GM18858 (cell line): ENCODE measurements at regions not wholly inside any gene's neighbourhood (a gene's known extent, or its start where the extent isn't known, plus 50 kb on each side); places are given as distances from the start of the nearest gene placed in this dataset.
"Not testable (repeated sequence)": the region's sequence is repeated elsewhere in the genome, so short reads cannot be mapped to it uniquely, and the experiment has no call there.

Experiments
- ATAC-seq: cut with Tn5 transposase; IDR thresholded peaks from one replicate; pipeline ENCODE4 v1.9.1; 2021; ENCODE audit not compliant: unreplicated experiment

DNA sequence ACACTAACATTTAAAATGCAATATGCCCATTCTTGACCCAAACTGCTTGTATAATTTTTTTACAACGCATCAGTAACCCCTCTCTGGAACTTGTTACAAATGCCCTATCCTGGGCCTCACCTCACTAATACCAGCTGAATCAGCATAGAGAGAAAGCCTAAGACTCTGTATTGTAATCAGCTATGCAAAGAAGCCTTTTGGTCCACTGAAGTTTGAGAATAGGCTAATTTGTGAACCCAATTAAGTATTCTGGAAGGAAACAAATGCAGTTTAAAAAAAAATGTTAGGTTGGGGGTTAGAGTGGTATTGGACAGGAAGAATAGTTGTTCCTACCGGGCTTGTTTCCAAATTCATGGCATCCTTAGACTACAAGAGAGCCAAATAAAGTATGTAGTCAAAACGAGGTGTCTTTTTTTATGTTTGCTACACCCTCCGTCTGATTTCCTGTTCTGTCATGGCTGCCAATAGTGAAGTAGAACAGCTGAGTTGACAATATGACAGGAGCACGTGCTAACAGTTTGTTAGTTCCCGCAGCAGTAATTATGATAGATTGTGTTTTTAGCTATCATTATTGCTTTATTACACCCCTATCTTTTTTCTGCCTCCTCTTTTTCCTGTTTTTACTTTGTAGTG lies 1048.7 kb upstream of the NUDT12 start:
- no peak for ATAC-seq

DNA sequence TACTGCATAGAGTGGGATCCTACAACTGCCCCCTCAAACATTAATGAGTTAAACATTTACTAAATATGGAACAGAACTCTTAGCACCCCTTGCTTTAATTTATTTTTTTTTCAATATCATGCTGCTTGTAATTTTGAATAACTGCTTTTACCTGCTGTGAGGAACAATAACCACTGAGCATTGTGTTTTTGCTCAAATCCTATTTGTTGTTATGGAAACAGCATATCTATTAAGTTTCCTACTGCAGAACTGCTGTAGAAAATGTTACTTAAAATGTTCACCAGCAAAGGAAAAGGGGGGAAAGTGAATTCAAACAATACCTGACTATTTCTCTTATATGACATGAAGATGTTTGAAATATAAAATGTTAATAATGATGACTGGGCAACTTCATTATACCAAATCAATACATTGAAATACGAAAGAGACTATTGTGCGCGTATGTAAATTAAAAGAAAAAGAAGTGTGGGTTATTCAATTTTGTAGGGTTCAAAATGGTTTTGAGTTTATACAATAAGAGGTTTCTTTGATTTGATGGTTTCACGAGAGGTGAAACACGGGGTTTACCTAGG lies 1043.8 kb upstream of the NUDT12 start:
- ATAC-seq, result no peak

DNA sequence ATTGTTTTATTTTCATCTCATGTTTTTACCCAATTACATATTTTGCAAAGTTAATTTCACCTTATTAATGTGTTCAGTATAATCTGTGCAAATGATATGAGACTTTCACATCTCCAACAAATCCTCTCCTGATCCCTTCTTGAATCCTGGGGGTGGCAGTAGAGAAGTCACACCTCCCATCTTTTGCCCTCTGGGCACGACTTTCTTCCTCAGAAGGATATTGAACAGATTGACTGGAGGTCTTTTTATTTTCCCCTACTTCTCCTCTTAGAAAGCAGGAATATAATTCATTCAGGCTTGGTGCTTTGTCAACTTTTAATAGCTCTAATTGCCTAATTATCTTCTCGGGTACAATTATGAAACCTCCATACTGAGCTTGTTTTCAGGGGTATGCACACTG lies 1037.1 kb upstream of the NUDT12 start:
- ATAC-seq, result no peak

DNA sequence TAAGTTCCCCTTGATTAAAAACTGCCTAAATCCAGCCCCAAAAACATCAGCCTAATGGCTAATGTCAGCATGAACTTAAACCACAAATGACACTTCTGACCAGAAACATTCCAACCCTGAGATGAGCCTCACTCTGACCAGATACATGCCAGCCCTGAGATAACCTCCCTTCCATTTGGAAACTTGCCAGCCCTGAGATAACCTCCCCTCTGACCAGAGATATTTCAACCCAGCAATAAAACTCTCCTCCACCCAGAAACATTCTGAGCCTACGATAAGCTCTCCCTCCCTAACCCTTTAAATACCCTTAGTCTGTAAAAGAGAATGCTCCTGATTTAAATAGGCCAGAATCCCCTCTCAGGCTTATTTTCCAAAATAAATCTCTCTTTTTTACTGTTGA lies 1035.7 kb upstream of the NUDT12 start:
- ATAC-seq, result no peak

DNA sequence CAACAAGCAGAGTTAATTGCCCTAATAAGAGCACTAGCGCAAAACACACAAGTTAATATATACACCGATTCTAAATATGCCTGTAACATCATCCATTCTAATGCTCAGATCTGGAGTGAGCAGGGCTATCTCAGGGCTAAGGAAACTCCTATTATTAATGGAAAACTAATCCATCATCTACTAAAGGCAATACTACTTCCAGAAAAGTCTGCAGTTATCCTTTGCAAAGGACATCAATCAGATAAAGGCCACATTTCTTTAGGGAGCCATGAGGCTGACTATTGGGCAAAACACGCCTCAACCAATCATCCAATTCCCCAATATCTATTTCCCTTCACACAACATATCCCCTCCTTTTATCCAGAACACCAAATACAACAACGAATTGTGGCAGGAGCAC lies 1032.3 kb upstream of the NUDT12 start:
- no peak for ATAC-seq

DNA sequence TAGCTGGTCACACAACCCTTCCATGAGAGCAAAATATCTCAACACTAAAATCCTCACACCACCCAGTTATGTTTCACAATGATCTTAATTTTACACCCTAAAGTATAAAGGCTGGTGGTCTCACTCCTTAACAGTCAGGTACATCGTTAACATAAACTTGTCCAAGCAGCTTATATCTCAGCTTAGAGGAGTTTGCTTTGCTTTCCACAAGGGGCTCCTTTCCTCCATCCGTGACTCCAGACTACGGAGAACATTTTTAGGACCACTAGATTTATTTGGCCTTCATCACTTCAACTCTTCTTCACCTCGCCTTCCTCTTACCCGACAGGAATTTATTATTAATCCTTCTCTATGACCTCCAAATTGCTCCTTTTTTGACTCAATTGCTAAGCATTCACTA lies 1014.1 kb upstream of the NUDT12 start:
- ATAC-seq, result no peak

DNA sequence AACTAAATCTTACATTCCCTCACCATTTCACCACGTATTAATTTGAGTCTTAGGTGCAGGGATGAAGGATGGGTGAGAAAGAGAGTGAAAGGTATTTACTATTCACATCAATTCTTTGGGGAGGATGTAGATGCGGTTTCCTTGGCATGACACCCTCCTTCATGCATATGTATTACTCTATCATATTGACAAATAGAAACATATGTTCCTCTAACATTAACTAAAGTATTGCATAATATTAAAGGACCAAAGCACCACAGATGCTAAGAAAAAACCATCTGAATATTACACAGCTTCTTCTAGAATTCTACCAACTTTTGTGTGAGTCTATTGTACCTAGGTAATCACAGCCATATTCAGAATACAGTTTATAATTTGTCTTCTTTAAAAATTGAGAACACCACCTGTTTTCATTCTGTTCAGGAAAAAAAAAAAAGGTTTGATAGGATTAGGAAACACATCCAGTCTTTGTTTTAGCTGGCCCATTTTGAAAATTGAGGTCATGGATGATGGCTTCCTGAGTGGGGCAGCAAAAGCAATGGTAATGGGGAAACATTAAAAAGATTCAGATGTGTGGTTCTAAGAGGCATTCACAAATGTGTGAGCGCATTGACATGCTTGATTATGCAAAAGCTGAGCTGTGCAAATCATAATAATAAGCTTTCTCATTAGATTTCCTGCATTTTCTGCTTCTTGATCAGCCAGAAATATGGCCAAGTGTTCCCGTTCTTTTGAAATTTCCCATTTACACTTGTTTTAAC lies 1011.5 kb upstream of the NUDT12 start:
- ATAC-seq, result no peak

DNA sequence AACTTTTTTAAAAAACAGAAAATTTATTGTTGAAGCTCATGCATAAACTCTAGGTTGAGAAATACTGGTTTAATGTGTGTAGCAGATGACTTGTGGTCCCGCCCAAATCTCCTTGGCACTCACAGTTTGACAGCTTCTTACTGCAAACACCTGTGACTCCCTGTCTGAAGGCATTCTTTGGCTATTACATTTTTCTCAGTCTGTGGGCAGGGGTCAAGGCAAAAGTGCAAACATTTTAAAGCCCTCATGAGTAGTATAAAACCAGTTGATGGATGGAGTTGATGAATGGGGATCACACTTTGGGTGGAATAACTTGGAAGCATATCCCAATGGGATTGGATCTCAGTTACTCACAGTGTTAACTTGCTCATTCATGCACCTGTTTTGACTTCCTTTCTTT lies 1007.0 kb upstream of the NUDT12 start:
- ATAC-seq, result no peak

DNA sequence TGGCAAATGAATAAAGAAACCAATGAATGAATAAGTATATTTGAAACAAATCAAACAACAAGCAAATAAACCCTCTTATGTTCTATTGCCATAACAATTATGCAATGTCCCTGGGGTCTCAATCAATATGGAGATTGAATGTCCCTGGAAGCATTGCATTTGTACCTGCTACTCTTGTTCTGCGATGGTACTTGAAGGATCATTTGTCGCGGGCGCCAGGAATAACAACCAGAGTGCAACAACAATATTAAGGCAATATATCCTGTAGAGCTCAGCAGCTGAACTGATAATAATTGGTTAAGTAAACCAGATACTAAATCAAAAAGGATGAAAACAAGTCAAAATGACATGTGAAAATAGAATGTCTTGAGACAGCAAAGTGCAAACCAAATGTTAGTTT lies 1001.9 kb upstream of the NUDT12 start:
- no peak for ATAC-seq

DNA sequence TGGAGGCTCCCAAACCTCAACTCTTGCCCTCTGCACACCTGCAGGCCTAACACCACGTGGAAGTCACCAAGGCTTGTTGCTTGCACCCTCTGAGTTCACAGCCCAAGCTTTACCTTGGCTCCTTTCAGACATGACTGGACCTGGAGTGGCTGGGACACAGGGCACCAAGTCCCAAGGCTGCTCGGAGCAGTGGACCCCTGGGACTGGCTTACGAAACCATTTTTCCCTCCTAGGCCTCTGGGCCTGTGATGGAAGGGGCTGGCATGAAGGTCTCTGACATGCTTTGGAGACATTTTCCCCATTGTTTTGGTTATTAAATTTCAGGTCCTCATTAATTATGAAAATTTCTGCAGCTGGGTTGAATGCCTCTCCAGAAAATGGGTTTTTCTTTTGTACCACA lies 994.4 kb upstream of the NUDT12 start:
- no peak for ATAC-seq

DNA sequence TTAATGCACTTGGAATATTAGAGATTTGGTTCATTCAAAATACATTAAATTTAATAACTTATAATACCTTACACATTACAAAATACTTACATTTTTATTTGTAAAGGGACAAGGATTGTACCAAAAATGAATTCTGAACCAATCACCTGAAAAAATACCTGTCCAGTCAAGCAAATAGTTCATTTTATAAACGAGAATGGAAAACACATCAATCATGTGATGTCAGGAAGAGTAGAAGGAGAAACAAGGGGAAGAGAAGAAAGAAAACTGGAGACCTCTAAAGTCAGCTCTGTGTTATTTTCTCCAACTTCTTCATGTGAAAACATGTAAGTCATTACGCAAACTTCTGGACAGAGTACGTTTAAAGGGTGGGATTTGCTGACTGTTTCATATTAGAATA lies 989.0 kb upstream of the NUDT12 start:
- no peak for ATAC-seq

DNA sequence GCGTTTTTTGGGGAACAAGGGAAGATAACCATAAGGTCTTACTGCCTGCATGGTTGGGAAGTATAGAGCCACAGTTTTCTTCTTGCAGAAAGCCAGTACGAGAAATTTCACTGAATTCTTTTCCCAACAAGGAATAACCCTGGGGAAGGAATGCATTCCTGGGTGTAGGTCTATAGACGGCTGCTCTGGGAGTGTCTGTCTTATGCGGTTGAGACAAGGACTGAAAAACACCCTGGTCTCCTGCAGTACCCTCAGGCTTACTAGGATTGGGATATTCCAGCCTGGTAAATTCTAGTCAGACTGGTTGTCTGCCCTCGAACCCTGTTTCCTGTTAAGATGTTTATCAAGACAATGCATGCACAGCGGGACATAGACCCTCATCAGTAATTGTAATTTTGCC lies 984.3 kb upstream of the NUDT12 start:
- not testable (repeated sequence) for ATAC-seq

DNA sequence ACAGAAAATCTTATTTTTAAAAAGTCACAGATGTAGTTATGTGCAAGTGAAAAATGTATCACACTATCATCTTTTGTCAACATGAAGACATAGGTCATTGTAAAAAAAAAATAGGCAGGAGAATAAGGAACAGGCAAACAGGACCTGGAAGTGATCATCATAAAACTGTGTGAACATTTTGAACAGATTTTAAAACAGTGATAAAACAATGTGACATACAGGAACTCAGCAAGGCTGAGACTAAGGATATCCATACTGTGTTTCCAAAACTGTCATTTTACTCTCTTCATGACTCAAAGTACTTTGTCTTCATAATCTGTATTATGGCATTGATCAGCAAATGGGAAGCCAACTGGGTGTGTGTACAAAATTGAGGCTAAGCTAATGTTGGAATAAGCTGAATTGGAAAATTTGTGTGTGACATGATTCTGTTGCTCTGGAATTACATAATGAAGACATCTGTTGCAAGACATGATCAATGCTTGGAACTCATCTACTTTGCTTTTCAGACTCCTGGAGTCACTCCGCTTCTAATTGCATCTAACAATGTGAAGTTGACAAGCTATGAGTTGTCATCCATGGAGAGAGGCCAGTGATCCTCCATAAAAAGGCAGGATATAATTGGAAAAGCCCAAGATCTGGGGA lies 978.7 kb upstream of the NUDT12 start:
- ATAC-seq, result no peak

DNA sequence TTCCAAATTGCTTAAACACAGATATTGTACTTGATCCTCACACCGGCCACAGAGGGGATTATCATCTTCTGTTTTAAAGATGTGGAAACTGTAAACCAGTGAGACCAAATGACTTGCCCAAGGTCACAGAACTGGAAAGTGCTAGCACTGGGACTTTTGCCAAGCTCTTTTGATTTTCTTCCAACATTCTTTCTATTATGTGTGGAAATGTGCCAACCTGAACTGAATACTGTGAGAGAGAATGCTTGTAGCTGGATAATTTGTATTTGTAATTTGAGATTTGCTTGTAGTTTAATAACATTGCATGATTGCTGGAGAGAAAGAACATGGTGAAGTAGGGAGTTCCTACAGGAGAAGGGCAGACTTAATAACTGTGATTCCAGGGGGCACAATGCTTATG lies 977.9 kb upstream of the NUDT12 start:
- no peak for ATAC-seq

DNA sequence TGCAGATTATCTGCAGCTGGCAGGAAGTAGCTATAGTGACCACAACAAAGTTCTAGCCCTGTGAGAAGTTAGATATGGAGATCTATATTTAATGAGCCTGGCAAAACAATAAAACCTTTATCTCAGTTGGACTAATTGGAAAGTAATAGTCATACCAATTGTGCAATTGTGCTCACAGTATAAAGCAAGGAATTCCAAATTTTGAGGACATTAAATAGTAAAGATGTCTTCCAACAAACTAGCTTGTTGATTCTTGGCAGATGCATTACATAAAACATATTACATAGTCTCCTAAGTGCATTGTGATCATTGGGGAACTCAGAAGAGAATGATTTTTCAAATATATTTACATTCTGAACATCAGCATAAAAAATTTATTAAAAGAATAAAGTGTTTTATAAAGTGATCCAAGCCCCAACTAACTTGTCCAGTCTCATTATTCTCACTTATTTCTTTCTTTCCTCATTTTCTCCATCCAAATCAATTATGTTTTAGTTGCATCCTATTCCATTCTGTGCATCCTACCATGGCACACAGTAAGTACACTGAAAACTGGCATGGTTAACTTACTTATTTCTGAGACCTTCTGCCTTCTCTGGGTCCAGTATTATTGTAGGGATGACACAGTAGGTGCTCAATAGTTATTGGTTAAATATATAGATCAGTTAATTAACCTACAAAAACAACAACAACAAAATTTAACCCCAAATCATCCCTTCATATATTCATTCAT lies 977.2 kb upstream of the NUDT12 start:
- ATAC-seq, result no peak

DNA sequence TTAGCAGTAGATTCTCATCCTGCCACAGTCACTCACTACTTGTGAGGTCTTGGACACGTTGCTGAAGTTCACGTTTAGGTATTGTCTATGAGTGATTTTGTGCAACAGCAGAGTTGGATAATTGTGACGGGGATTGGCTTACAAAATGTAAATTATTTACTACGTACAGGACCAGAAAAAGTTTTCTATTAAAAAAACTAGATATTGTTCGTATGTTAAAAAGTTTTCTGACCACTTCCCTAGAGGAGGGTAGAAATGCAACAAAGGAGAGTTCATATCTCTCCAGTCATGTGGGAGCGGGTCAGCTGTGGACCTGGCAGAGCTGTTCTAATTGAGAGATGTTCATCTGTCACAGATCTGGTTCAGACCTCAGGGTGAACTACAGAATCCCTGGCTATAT lies 976.1 kb upstream of the NUDT12 start:
- no peak for ATAC-seq

DNA sequence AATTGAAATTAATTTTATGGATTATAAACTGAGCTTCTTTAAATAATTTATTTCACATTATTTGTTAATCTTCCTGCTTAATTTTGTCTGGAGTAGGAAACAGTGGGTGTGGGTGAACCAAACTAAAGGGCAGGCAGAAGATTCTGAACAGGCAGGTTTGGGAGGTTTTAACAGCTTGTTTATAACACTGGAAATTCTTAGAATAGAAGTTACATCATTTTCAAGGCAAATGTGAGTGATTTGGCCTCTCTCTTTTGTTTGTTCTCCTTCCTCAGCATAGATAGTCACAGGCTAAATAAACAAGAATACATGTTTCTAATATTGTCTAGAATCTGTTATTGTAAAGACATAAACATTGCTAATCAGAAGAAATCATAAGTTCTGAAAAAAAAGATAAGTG lies 970.9 kb upstream of the NUDT12 start:
- ATAC-seq, result no peak

DNA sequence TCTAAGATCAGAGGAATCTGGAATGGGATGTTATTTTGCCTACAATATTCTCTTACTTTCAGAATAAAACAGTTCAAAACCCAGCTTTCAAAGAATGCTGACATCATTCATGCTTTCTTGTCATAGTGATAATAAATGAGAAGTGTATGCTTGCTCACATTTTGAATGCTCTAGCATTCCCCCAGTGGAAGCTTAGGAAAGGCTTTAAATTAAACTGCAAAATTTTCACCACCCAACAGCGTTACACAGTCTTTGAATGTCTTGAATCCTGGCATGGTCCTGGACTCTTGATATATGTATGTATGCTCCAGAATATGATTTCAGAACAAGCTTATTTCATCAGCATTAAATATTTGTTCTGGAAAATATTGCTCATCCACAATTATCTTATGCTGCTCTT lies 964.3 kb upstream of the NUDT12 start:
- ATAC-seq, result no peak

DNA sequence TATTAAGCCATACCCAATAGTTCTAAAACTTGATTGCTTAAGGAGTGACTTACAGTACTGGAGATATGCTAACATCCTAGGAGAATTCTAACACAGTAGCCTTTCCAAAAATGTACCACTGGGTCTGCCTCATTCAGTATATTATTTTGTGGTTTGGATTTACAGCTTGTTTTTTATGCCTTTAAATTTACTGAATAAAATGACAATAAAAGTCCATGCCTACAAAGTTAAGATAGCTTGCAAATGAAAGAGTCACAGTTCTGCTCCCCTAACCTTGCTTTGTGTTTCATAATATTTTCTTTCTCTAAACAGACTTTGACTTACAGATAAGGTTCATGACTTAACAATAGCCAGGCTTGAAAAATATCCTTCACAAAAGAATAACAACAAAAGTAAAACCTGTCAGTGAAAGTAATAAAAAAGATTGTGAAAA lies 951.1 kb upstream of the NUDT12 start:
- ATAC-seq, result no peak

DNA sequence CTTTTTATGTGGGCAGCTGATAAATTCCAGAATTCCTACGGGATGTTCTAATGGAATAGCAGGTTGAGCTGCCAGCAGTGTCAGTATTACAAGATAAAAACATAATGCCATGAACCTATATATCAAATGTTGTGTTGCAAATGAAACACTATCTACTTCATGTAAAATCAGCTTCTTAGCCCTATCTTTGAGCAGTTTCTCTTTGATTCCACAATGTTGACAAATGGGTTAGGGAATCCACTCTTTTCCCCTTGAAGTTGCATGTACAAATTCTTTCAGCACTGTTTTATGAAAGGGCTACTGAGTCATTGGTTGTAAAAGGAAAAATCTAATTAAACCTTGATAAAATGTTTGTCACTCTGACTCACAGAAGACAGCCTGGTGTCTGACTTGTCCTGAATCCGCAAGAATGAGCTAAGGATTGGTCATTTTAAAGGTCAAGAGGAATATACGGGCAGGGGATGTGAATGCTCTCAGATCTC lies 950.6 kb upstream of the NUDT12 start:
- no peak for ATAC-seq
